Retinal pigment epithelial cell (primary cell): ENCODE measurements at regions not wholly inside any gene's neighbourhood (a gene's known extent, or its start where the extent isn't known, plus 50 kb on each side); places are given as distances from the start of the nearest gene placed in this dataset.

Experiments used
- DNase-seq: peaks from one replicate; pipeline ENCODE4 v3.0.0-alpha.2; 2010; ENCODE audit warnings: low read depth
- H3K4me3 ChIP-seq: 2 replicates; pipeline ENCODE4 v1.5.1; 2011; ENCODE audit warnings: mild to moderate bottlenecking, low read length, control low read depth, moderate library complexity
- CTCF ChIP-seq: conservative IDR thresholded peaks from 2 replicates; pipeline ENCODE4 v1.5.1; 2011; ENCODE audit warnings: low read depth, low read length, control low read depth, inconsistent platforms

DNA sequence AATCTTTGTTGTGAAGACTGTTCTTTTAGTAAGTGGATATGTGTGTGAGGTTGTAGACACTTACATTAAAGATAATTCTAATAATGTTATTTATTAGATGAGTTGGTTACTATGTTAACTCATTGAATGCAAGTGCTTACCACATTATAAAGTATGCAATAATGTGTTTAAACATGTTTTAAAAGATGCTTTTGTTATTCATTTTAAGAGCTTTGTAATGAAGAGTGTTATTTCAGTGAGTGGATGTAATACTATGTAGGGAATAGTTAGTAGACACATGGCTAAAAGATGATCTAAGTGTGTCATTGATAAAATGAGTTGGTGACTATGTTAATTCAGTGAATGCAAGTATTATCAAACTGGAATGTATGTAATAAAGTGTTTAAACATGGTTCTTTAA lies 70.0 kb upstream of the VOPP1 start:
- no peak overlapping the region for H3K4me3 ChIP-seq
- DNase-seq = no peak
- no peak for TF ChIP-seq CTCF

GRCh38 chr7:55641811-55642210 lies 69.5 kb upstream of the VOPP1 start:
- no peak for TF ChIP-seq CTCF
- no peak for DNase-seq
- H3K4me3 ChIP-seq = no peak overlapping the region

- peak; percentile 73 for TF ChIP-seq CTCF
- H3K4me3 ChIP-seq = no peak overlapping the region
- DNase-seq = peak; percentile 43
These were observed 69.0 kb upstream of the VOPP1 start for GRCh38 chr7:55641273-55641691.

GRCh38 chr7:55639640-55640039 lies 67.3 kb upstream of the VOPP1 start:
- DNase-seq = no peak
- H3K4me3 ChIP-seq = no peak overlapping the region
- TF ChIP-seq CTCF = no peak

DNA sequence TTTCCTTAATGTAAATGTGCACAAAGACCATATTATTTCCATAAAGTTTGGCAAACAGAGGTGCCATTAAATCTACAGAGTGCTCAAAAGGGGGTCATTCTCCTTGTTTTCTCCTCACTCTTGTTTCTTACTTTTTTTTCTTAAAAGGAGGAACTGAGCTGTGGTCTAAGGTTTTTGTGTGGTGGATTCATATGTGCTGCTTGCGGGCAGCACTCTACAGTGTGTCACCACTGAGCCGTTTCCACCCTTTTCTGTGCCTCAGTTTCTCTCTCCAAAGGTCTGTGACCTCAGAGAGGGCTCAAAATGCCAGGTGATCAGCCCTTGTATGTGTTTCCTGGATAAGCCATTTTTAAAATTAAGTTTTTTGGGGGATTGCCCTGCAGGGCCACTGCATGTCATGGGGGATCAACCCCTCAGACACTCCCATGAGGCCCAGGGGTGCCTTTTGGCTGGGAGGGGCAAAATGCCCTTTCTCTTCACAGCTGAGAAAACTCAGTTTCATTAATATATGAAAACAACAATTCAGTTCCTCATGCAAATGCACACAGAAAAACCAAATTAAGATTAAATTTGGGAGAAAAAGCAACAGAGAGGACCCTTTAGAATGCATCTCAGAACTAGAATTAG lies 56.9 kb upstream of the VOPP1 start:
- TF ChIP-seq CTCF = no peak
- H3K4me3 ChIP-seq = no peak overlapping the region
- DNase-seq = no peak

- TF ChIP-seq CTCF = no peak
- H3K4me3 ChIP-seq = no peak overlapping the region
- no peak for DNase-seq
These were observed 52.5 kb upstream of the VOPP1 start for GRCh38 chr7:55624813-55625212.

GRCh38 chr7:55623617-55624016 lies 51.3 kb upstream of the VOPP1 start:
- DNase-seq = no peak
- TF ChIP-seq CTCF = no peak

More at GRCh38 chr7:55623617-55624016, 51.3 kb upstream of the VOPP1 start:
- no peak overlapping the region for H3K4me3 ChIP-seq
